Neural cell (in vitro differentiated cells): ENCODE measurements at regions not wholly inside any gene's neighbourhood (a gene's known extent, or its start where the extent isn't known, plus 50 kb on each side); places are given as distances from the start of the nearest gene placed in this dataset.

Experiments
- H2AFZ ChIP-seq: fragments of 200-600, 300-800 bp; sonication (generic), shearing (Covaris generic); 2 replicates; pipeline ENCODE4 v1.6.0; 2014; ENCODE audit warnings: low read depth, mild to moderate bottlenecking, antibody characterized with exemption, low read length, moderate library complexity
- H3F3A ChIP-seq: fragments of 200-600 bp; shearing (Covaris generic); 2 replicates; pipeline ENCODE4 v1.6.1; 2016; ENCODE audit warnings: mild to moderate bottlenecking, moderate library complexity, mixed read lengths, antibody characterized with exemption, low read length; ENCODE audit not compliant: insufficient read depth, poor library complexity, severe bottlenecking
- H3K27ac ChIP-seq: fragments of 200-600, 300-800 bp; sonication (generic), shearing (Covaris generic); 2 replicates; pipeline ENCODE4 v1.5.1; 2014; ENCODE audit warnings: mild to moderate bottlenecking, low read length, moderate library complexity
- H3K27me3 ChIP-seq: fragments of 300-800, 200-600 bp; sonication (generic), shearing (Covaris generic); 2 replicates; pipeline ENCODE4 v1.6.0; 2014; ENCODE audit warnings: mild to moderate bottlenecking, low read depth, low read length, moderate library complexity; ENCODE audit not compliant: insufficient read depth
- H3K36me3 ChIP-seq: fragments of 300-800, 200-600 bp; sonication (generic), shearing (Covaris generic); 2 replicates; pipeline ENCODE4 v1.5.1; 2014; ENCODE audit warnings: mild to moderate bottlenecking, antibody characterized with exemption, low read length, moderate library complexity; ENCODE audit not compliant: insufficient read depth
- H3K4me2 ChIP-seq: fragments of 300-800, 200-600 bp; sonication (generic), shearing (Covaris generic); 2 replicates; pipeline ENCODE4 v1.6.0; 2014; ENCODE audit warnings: mild to moderate bottlenecking, low read length
- H3K4me3 ChIP-seq: fragments of 300-800, 200-600 bp; sonication (generic), shearing (Covaris generic); 2 replicates; pipeline ENCODE4 v1.5.1; 2014; ENCODE audit warnings: mild to moderate bottlenecking, low read length, moderate library complexity
- H3K79me2 ChIP-seq: fragments of 200-600 bp; shearing (Covaris generic); replicated peaks from 2 replicates; pipeline ENCODE4 v1.6.0; 2014; ENCODE audit warnings: mild to moderate bottlenecking, low read length, moderate library complexity; ENCODE audit not compliant: insufficient read depth
- H3K9ac ChIP-seq: fragments of 300-800, 200-600 bp; sonication (generic), shearing (Covaris generic); 2 replicates; pipeline ENCODE4 v1.6.1; 2016; ENCODE audit warnings: mild to moderate bottlenecking, low read length, mixed read lengths
- H3K9me2 ChIP-seq: fragments of 200-600 bp; shearing (Covaris generic); 2 replicates; pipeline ENCODE4 v1.6.1; 2016; ENCODE audit warnings: mild to moderate bottlenecking, low read length, mixed read lengths; ENCODE audit not compliant: insufficient read depth
- H3K9me3 ChIP-seq: fragments of 200-600, 300-800 bp; sonication (generic), shearing (Covaris generic); 2 replicates; pipeline ENCODE4 v1.6.1; 2016; ENCODE audit warnings: mild to moderate bottlenecking, mixed run types, low read length, moderate library complexity, mixed read lengths
- H4K20me1 ChIP-seq: fragments of 200-600 bp; shearing (Covaris generic); 2 replicates; pipeline ENCODE4 v1.6.1; 2016; ENCODE audit warnings: mild to moderate bottlenecking, mixed run types; ENCODE audit not compliant: insufficient read depth
- CTCF ChIP-seq: fragments of 450-650 bp; IDR thresholded peaks from 2 replicates; pipeline ENCODE4 v1.5.1; 2014; ENCODE audit warnings: antibody characterized with exemption, mild to moderate bottlenecking, moderate library complexity; ENCODE audit not compliant: poor library complexity, severe bottlenecking
- EP300 ChIP-seq: fragments of 450-650 bp; conservative IDR thresholded peaks from 2 replicates; pipeline ENCODE4 v1.6.1; 2014; ENCODE audit warnings: antibody characterized with exemption, mild to moderate bottlenecking, moderate library complexity; ENCODE audit not compliant: poor library complexity, severe bottlenecking
- EZH2 ChIP-seq: fragments of 200-600, 300-800 bp; shearing (Covaris generic), sonication (generic); IDR thresholded peaks from 2 replicates; pipeline ENCODE4 v1.6.1; 2014; ENCODE audit warnings: antibody characterized with exemption, low read length, borderline replicate concordance, mild to moderate bottlenecking; ENCODE audit not compliant: insufficient read depth, poor library complexity, severe bottlenecking
- MXI1 ChIP-seq: fragments of 450-650 bp; conservative IDR thresholded peaks from 2 replicates; pipeline ENCODE4 v1.6.1; 2014; ENCODE audit warnings: antibody characterized with exemption, mild to moderate bottlenecking; ENCODE audit not compliant: poor library complexity, severe bottlenecking
- RAD21 ChIP-seq: fragments of 450-650 bp; conservative IDR thresholded peaks from 2 replicates; pipeline ENCODE4 v1.6.1; 2014; ENCODE audit warnings: antibody characterized with exemption, mild to moderate bottlenecking, moderate library complexity
- REST ChIP-seq: IDR thresholded peaks from 2 replicates; pipeline ENCODE4 v1.6.1; 2012; ENCODE audit warnings: borderline replicate concordance
- SMC3 ChIP-seq: fragments of 450-650 bp; conservative IDR thresholded peaks from 2 replicates; pipeline ENCODE4 v1.6.1; 2014; ENCODE audit warnings: antibody characterized with exemption, mild to moderate bottlenecking, moderate library complexity; ENCODE audit not compliant: poor library complexity

DNA sequence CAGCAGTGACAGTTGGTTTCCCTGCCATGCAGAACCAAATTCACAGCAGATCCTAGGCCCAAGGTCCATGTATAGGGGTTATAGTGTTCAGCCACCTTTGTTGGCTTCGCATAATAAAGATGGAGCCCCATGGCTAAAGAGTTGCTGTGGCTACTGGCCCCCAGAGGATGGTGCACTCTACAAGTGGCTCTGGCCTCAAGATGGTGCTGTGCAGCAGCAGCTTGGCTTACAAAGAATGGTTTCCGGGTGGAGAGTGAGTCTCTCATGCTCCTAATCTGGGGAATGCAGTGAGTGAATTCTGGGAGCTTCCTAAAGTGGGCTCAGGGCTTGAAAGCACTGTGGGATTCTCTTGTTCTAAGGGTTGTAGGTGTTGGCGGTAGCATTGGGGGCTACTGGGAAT lies 1199.7 kb downstream of the CNTNAP5 start:
- Histone ChIP-seq H3F3A (no peaks in the 10 kb centered on the region), H2AFZ (no peak overlapping the region)
- TF ChIP-seq REST (no peak), EP300 (no peak), EZH2 (no peak), CTCF (no peak), MXI1 (no peak), RAD21 (no peak)

DNA sequence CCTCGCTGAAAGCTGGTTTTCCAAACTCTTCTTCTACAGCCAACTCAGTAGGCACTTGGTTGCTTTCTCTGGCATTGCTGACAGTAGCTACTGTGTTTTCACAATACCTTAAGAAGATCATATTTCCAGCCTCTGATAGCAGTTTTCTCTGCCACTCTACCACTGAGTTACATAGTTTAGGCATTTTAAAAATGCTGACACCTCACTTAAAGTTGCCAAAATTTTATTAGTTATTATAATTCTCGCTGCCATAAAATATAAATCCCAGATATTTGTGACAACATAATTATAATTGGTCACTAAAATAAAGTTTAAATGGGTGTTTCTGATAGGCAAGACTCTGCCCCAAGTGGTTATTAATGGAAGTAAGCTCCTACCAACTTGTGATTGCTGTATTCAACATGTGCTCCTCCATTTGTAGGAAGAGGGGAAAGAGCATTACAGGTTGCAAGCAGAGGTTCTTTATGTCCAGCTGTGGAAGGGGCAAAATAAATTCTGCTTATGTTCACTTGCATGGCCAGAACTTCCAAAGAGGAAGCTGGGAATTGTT lies 1202.8 kb downstream of the CNTNAP5 start:
- no peak overlapping the region for H3K4me2 ChIP-seq
- H3K4me3 ChIP-seq: no peak overlapping the region
- H3K9ac ChIP-seq: no peak overlapping the region
- H3K9me3 ChIP-seq: no peaks in the 10 kb centered on the region
- H3K27me3 ChIP-seq: no peaks in the 10 kb centered on the region
- H3K27ac ChIP-seq: no peak overlapping the region
- no peaks in the 10 kb centered on the region for H3F3A ChIP-seq
- TF ChIP-seq EZH2 (no peak), CTCF (peak; percentile 22), SMC3 (no peak), RAD21 (no peak)
- no peaks in the 10 kb centered on the region for H3K79me2 ChIP-seq
- no peaks in the 10 kb centered on the region for H3K9me2 ChIP-seq
- no peaks in the 10 kb centered on the region for H4K20me1 ChIP-seq
- H2AFZ ChIP-seq: no peak overlapping the region
- H3K36me3 ChIP-seq: no peaks in the 10 kb centered on the region

More for the DNA sequence above, 1199.7 kb downstream of the CNTNAP5 start:
- H3K9ac ChIP-seq: no peak overlapping the region
- H3K9me2 ChIP-seq: no peaks in the 10 kb centered on the region
- H3K4me3 ChIP-seq: no peak overlapping the region
- H3K27me3 ChIP-seq: no peaks in the 10 kb centered on the region
- no peak overlapping the region for H3K27ac ChIP-seq
- H3K9me3 ChIP-seq: peaks cover 4% of the 10 kb centered on the region
- no peak overlapping the region for H3K4me2 ChIP-seq
- no peaks in the 10 kb centered on the region for H4K20me1 ChIP-seq
- no peaks in the 10 kb centered on the region for H3K79me2 ChIP-seq
- no peaks in the 10 kb centered on the region for H3K36me3 ChIP-seq
